ENCODE measurements at regions not wholly inside any gene's neighbourhood (a gene's known extent, or its start where the extent isn't known, plus 50 kb on each side); places are given as distances from the start of the nearest gene placed in this dataset.

DNA sequence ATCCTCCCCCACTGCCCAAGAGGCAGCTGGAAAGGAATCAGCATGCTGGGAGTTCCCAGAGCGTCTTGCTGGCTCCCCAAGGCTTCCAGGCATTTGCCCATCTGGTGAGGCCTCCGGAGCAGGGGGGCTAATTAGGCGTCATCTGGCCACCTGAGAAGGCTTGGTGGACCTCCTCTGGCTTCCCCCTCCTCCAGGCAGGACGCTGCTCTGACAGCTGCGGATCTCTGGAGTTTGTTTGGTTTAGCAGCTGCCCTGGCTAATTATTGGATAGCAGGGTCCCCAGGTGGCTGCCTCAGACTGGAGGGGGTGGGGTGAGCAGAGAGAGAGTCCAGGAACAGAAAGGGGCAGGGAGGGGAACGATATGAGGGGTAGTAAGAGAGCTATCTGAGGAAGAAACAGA, 425.2 kb upstream of the MEX3C start:
- TF ChIP-seq TP53 (CRISPR knock-in tag; IDR thresholded peaks at IDR 0.05): no peak
- no peak for TF ChIP-seq MYBL2 (CRISPR knock-in tag; IDR thresholded peaks at IDR 0.05)
- TF ChIP-seq, protein P1, sequence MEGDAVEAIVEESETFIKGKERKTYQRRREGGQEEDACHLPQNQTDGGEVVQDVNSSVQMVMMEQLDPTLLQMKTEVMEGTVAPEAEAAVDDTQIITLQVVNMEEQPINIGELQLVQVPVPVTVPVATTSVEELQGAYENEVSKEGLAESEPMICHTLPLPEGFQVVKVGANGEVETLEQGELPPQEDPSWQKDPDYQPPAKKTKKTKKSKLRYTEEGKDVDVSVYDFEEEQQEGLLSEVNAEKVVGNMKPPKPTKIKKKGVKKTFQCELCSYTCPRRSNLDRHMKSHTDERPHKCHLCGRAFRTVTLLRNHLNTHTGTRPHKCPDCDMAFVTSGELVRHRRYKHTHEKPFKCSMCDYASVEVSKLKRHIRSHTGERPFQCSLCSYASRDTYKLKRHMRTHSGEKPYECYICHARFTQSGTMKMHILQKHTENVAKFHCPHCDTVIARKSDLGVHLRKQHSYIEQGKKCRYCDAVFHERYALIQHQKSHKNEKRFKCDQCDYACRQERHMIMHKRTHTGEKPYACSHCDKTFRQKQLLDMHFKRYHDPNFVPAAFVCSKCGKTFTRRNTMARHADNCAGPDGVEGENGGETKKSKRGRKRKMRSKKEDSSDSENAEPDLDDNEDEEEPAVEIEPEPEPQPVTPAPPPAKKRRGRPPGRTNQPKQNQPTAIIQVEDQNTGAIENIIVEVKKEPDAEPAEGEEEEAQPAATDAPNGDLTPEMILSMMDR (IDR thresholded peaks at IDR 0.05): no peak
- TF ChIP-seq, protein P2, sequence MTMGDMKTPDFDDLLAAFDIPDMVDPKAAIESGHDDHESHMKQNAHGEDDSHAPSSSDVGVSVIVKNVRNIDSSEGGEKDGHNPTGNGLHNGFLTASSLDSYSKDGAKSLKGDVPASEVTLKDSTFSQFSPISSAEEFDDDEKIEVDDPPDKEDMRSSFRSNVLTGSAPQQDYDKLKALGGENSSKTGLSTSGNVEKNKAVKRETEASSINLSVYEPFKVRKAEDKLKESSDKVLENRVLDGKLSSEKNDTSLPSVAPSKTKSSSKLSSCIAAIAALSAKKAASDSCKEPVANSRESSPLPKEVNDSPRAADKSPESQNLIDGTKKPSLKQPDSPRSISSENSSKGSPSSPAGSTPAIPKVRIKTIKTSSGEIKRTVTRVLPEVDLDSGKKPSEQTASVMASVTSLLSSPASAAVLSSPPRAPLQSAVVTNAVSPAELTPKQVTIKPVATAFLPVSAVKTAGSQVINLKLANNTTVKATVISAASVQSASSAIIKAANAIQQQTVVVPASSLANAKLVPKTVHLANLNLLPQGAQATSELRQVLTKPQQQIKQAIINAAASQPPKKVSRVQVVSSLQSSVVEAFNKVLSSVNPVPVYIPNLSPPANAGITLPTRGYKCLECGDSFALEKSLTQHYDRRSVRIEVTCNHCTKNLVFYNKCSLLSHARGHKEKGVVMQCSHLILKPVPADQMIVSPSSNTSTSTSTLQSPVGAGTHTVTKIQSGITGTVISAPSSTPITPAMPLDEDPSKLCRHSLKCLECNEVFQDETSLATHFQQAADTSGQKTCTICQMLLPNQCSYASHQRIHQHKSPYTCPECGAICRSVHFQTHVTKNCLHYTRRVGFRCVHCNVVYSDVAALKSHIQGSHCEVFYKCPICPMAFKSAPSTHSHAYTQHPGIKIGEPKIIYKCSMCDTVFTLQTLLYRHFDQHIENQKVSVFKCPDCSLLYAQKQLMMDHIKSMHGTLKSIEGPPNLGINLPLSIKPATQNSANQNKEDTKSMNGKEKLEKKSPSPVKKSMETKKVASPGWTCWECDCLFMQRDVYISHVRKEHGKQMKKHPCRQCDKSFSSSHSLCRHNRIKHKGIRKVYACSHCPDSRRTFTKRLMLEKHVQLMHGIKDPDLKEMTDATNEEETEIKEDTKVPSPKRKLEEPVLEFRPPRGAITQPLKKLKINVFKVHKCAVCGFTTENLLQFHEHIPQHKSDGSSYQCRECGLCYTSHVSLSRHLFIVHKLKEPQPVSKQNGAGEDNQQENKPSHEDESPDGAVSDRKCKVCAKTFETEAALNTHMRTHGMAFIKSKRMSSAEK (CRISPR knock-in tag; IDR thresholded peaks at IDR 0.05; ENCODE audit: borderline replicate concordance): no peak
- TF ChIP-seq, protein P3, sequence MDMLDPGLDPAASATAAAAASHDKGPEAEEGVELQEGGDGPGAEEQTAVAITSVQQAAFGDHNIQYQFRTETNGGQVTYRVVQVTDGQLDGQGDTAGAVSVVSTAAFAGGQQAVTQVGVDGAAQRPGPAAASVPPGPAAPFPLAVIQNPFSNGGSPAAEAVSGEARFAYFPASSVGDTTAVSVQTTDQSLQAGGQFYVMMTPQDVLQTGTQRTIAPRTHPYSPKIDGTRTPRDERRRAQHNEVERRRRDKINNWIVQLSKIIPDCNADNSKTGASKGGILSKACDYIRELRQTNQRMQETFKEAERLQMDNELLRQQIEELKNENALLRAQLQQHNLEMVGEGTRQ (CRISPR knock-in tag; IDR thresholded peaks at IDR 0.05): no peak
- TF ChIP-seq CREB1 (CRISPR knock-in tag; IDR thresholded peaks at IDR 0.05): no peak
- TF ChIP-seq, protein P4, sequence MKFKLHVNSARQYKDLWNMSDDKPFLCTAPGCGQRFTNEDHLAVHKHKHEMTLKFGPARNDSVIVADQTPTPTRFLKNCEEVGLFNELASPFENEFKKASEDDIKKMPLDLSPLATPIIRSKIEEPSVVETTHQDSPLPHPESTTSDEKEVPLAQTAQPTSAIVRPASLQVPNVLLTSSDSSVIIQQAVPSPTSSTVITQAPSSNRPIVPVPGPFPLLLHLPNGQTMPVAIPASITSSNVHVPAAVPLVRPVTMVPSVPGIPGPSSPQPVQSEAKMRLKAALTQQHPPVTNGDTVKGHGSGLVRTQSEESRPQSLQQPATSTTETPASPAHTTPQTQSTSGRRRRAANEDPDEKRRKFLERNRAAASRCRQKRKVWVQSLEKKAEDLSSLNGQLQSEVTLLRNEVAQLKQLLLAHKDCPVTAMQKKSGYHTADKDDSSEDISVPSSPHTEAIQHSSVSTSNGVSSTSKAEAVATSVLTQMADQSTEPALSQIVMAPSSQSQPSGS (CRISPR knock-in tag; IDR thresholded peaks at IDR 0.05; ENCODE audit: borderline replicate concordance, low read depth): no peak
- TF ChIP-seq ELF4 (CRISPR knock-in tag; IDR thresholded peaks at IDR 0.05; ENCODE audit: low read depth): no peak
